ENCODE measurements at regions not wholly inside any gene's neighbourhood (a gene's known extent, or its start where the extent isn't known, plus 50 kb on each side); places are given as distances from the start of the nearest gene placed in this dataset.

GRCh38 chr1:30410153-30410851 is 313.1 kb downstream of the MATN1 start:
- intact Hi-C loops (cut with micrococcal nuclease; ENCODE audit: unreplicated experiment), result no loop called here
- Histone ChIP-seq H3K4me1 (ENCODE audit: insufficient read depth, low read length) (no peaks in the 10 kb centered on the region), H3K4me2 (ENCODE audit: low read depth, low read length) (no peak overlapping the region), H3K36me3 (replicated peaks in 1 of 2; ENCODE audit: control insufficient read depth in 1 of 2, insufficient read depth in 2 of 2, low read length in 2 of 2) (no peaks in the 10 kb centered on the region; a peak in 1 of 5 replicates), H3K9ac (ENCODE audit: insufficient read depth, low read depth, low read length) (no peak overlapping the region), H3K9me3 (ENCODE audit: low read length) (no peaks in the 10 kb centered on the region), H3K27me3 (ENCODE audit: control insufficient read depth in 1 of 2, insufficient read depth in 2 of 2, low read length in 2 of 2) (peaks cover 0 to 3% of the 10 kb centered on the region in 2 experiments; a peak in 2 of 5 replicates), H3K79me2 (ENCODE audit: insufficient read depth, low read length) (no peaks in the 10 kb centered on the region), H3K4me3 (replicated peaks in 1 of 3; ENCODE audit: insufficient read depth in 1 of 3, low read depth in 2 of 3, low read length in 3 of 3) (no peak overlapping the region), H4K20me1 (ENCODE audit: insufficient read depth, low read length) (no peaks in the 10 kb centered on the region), H3K27ac (ENCODE audit: extremely low read length, insufficient read depth, low read length) (no peak overlapping the region), H2AFZ (ENCODE audit: low read length) (no peak overlapping the region)
- no TSS peak for BruUV-seq (replicated peaks)
- in situ Hi-C loops (cut with HindIII; ENCODE audit: extremely low pct_ligation_motif_present, low pct_unique_long_range_greater_than_20kb), result no loop called here
- ChIA-PET POLR2A (no interaction called here), CTCF (ENCODE audit: low intra/inter-chr PET ratio, low total read pairs) (no interaction called here)
- FAIRE-seq (no peak), DNase-seq (ENCODE audit: low spot score) (no peak), ATAC-seq (no peak)
- 50% methylated on average over 4 of the region's 9 CpGs for WGBS (ENCODE audit: low lambda C conversion rate)
- TF ChIP-seq ZBTB1 (CRISPR knock-in tag; IDR thresholded peaks at IDR 0.05; ENCODE audit: borderline replicate concordance) (no peak), KDM2A (CRISPR knock-in tag; IDR thresholded peaks at IDR 0.05; ENCODE audit: borderline replicate concordance, low read depth) (no peak), XRCC5 (optimal IDR thresholded peaks at IDR 0.05; ENCODE audit: low read length) (no peak), ZBTB14 (CRISPR knock-in tag; IDR thresholded peaks at IDR 0.05) (no peak)

- in situ Hi-C loops (cut with HindIII; ENCODE audit: extremely low pct_ligation_motif_present, low pct_unique_long_range_greater_than_20kb) (loop anchor here (10.0 kb wide), 1 partner anchor 295 kb away; no protein-coding TSS in a partner anchor), intact Hi-C loops (cut with micrococcal nuclease; ENCODE audit: unreplicated experiment) (no loop called here)
- ATAC-seq (no peak), FAIRE-seq (no peak), DNase-seq (ENCODE audit: low spot score) (no peak)
- WGBS (ENCODE audit: low lambda C conversion rate), result 0% methylated on average over 2 of the region's 5 CpGs
- H3K27me3 ChIP-seq (ENCODE audit: control insufficient read depth in 1 of 2, insufficient read depth in 2 of 2, low read length in 2 of 2), result peaks cover 0 to 3% of the 10 kb centered on the region in 2 experiments; a peak in 2 of 5 replicates
- POLR2A ChIA-PET, result no interaction called here
- no peaks in the 10 kb centered on the region for H3K79me2 ChIP-seq (ENCODE audit: insufficient read depth, low read length)
- H2AFZ ChIP-seq (ENCODE audit: low read length), result no peak overlapping the region
- H3K4me3 ChIP-seq (replicated peaks in 1 of 3; ENCODE audit: insufficient read depth in 1 of 3, low read depth in 2 of 3, low read length in 3 of 3), result no peak overlapping the region
- H4K20me1 ChIP-seq (ENCODE audit: insufficient read depth, low read length), result no peaks in the 10 kb centered on the region
- no peak overlapping the region for H3K4me2 ChIP-seq (ENCODE audit: low read depth, low read length)
- no peak overlapping the region for H3K9ac ChIP-seq (ENCODE audit: insufficient read depth, low read depth, low read length)
- BruUV-seq (replicated peaks), result no TSS peak
- no peak overlapping the region for H3K27ac ChIP-seq (ENCODE audit: extremely low read length, insufficient read depth, low read length)
- H3K36me3 ChIP-seq (replicated peaks in 1 of 2; ENCODE audit: control insufficient read depth in 1 of 2, insufficient read depth in 2 of 2, low read length in 2 of 2), result no peaks in the 10 kb centered on the region; a peak in 1 of 5 replicates
- H3K4me1 ChIP-seq (ENCODE audit: insufficient read depth, low read length), result no peaks in the 10 kb centered on the region
- CTCF ChIA-PET (ENCODE audit: low intra/inter-chr PET ratio, low total read pairs), result no interaction called here
- no peaks in the 10 kb centered on the region for H3K9me3 ChIP-seq (ENCODE audit: low read length)
- no peak for TF ChIP-seq SIN3B (IDR thresholded peaks at IDR 0.05; ENCODE audit: low read length)
- TF ChIP-seq ZBTB39 (CRISPR knock-in tag; IDR thresholded peaks at IDR 0.05), result no peak
- no peak for TF ChIP-seq SPEN (CRISPR knock-in tag; IDR thresholded peaks at IDR 0.05; ENCODE audit: low read depth)
- no peak for TF ChIP-seq ZBED4 (CRISPR knock-in tag; IDR thresholded peaks at IDR 0.05; ENCODE audit: borderline replicate concordance)
- TF ChIP-seq ZNF121 (CRISPR knock-in tag; IDR thresholded peaks at IDR 0.05), result no peak
- TF ChIP-seq ZSCAN9 (CRISPR knock-in tag; IDR thresholded peaks at IDR 0.05; ENCODE audit: borderline replicate concordance), result no peak
These were observed 313.8 kb downstream of the MATN1 start for GRCh38 chr1:30409476-30410152.
